ENCODE measurements at regions not wholly inside any gene's neighbourhood (a gene's known extent, or its start where the extent isn't known, plus 50 kb on each side); places are given as distances from the start of the nearest gene placed in this dataset.

- ChIA-PET POLR2A (no interaction called here), CTCF (no interaction called here)
- TF ChIP-seq CTCF (IDR thresholded peaks at IDR 0.05; ENCODE audit: control extremely low read depth, extremely low read depth, low read depth, missing control alignments), result no peak
- no peak for DNase-seq (ENCODE audit: extremely low spot score)
These were observed 1382.2 kb downstream of the PCDH18 start for GRCh38 chr4:136150046-136150445.

- no peak for TF ChIP-seq CTCF (IDR thresholded peaks at IDR 0.05; ENCODE audit: control extremely low read depth, extremely low read depth, low read depth, missing control alignments)
- no peak for DNase-seq (ENCODE audit: extremely low spot score)
- ChIA-PET CTCF (interaction anchor here (1.7 kb wide), 1 partner anchor 9 kb away, joined by 3 read pairs; no protein-coding TSS in a partner anchor), POLR2A (no interaction called here)
These were observed 1395.7 kb downstream of the PCDH18 start for GRCh38 chr4:136136601-136137000.

DNA sequence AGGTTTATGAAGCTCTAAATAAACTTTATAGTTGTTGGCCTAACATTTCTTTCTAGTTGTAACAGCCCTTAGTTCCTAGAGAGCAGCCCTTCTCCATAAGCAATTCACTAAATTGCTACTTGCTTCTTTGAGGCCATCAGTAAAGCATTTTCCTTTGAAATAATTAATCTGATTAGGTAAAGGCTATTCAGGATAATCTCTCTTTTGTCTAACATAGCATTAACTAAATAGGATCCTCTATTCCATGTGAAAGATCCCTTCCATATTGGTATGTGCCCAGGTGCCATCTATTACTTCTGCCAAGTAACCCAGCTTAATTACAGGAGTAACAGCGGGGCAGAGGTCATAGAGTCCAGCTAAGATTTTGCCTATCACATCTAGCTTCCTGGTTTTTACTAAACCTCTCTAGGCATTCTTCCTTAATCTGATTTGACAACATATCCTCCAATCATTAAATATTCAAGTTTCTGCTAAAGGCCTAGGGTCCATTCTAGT is 1408.0 kb downstream of the PCDH18 start:
- DNase-seq (ENCODE audit: extremely low spot score), result no peak
- CTCF ChIA-PET, result no interaction called here
- TF ChIP-seq CTCF (IDR thresholded peaks at IDR 0.05; ENCODE audit: control extremely low read depth, extremely low read depth, low read depth, missing control alignments), result no peak
- POLR2A ChIA-PET, result no interaction called here

- POLR2A ChIA-PET, result no interaction called here
- no peak for TF ChIP-seq CTCF (IDR thresholded peaks at IDR 0.05; ENCODE audit: control extremely low read depth, extremely low read depth, low read depth, missing control alignments)
- DNase-seq (ENCODE audit: extremely low spot score), result no peak
- CTCF ChIA-PET, result interaction anchor here (1.9 kb wide), 1 partner anchor 11 kb away, joined by 5 read pairs; no protein-coding TSS in a partner anchor
These were observed 1410.9 kb downstream of the PCDH18 start for GRCh38 chr4:136121426-136121825.

- POLR2A ChIA-PET, result no interaction called here
- TF ChIP-seq CTCF (IDR thresholded peaks at IDR 0.05; ENCODE audit: control extremely low read depth, extremely low read depth, low read depth, missing control alignments), result no peak
- no peak for DNase-seq (ENCODE audit: extremely low spot score)
- CTCF ChIA-PET, result no interaction called here
These were observed 1418.4 kb downstream of the PCDH18 start for GRCh38 chr4:136113921-136114320.

DNA sequence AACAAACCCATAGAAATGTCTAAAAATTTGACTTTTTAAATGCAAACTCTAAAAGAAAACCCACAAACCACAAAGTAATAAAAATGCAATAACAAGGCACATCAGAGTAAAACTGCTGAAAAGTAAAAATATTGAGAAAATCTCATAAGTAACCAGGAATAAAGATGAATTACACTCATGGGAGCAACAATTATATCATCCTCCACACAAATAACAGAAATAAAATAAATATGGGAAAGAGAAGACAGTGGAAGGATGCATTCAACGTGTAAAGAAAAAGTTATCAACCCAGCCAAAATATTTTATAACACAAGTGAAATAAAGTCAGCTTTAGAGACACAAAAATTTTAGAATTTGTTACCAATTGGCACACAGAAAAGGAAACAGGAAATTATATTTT is 1420.2 kb downstream of the PCDH18 start:
- ChIA-PET POLR2A (no interaction called here), CTCF (no interaction called here)
- DNase-seq (ENCODE audit: extremely low spot score), result no peak
- TF ChIP-seq CTCF (IDR thresholded peaks at IDR 0.05; ENCODE audit: control extremely low read depth, extremely low read depth, low read depth, missing control alignments), result no peak

DNA sequence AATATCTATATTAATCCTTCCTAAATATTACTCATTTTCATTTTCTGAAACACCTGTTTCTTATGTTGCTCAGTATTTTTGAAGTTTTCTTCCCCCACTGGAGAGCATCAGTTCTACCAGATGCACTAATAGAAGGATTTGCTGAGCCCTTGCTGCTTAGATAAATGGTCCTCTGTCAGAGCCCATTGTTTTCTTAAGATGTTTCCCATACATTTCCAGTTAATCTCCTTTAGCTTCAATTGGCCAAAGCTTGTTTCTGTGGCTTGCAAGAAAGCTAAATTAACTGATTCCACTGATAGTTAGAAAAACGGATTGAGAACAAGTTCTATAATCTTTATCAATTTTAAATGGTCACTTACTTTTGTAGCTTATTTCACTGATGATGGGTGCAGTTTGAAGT is 1425.5 kb downstream of the PCDH18 start:
- CTCF ChIA-PET, result interaction anchor here (0.9 kb wide), 1 partner anchor 24 kb away, joined by 3 read pairs; no protein-coding TSS in a partner anchor
- POLR2A ChIA-PET, result no interaction called here
- no peak for TF ChIP-seq CTCF (IDR thresholded peaks at IDR 0.05; ENCODE audit: control extremely low read depth, extremely low read depth, low read depth, missing control alignments)
- no peak for DNase-seq (ENCODE audit: extremely low spot score)

All from GM10248 (cell line).